DMS53 (cell line): ENCODE measurements at regions not wholly inside any gene's neighbourhood (a gene's known extent, or its start where the extent isn't known, plus 50 kb on each side); places are given as distances from the start of the nearest gene placed in this dataset.

Experiments
- DNase-seq: peaks from one replicate; lab custom pipeline; 2025; lab: John Stamatoyannopoulos, UW

DNA sequence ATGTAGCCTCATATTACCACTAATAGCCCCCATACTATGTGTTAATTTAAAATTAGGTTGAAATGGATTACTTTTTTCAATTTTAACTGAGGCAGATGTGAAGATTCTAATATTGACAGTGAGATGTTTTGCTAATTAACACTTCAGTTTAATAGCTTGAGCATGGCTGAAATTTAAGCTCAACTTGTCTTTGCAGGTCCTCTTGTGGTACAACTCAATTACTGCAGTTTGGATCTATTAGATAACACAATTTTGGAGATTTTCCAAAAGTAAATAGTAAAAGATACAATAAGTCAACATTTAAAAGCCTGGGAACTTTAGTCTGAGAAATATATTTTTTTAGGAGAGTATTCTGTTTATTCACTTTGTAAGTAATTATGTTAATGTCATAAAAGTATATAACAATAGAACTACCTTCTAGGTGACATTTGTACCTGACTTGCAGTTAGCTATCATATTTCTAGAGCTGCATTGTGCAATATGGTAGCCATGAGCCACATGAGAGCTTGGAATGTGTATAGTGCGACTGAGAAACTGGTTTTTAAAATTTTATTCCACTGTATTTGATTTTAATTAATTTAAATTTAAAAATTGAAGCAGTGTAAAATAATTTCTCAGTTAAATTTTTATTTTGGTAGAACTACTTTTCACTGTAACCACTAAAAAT is 73.1 kb upstream of the FMR1 start:
- peak; percentile 37 for DNase-seq

DNA sequence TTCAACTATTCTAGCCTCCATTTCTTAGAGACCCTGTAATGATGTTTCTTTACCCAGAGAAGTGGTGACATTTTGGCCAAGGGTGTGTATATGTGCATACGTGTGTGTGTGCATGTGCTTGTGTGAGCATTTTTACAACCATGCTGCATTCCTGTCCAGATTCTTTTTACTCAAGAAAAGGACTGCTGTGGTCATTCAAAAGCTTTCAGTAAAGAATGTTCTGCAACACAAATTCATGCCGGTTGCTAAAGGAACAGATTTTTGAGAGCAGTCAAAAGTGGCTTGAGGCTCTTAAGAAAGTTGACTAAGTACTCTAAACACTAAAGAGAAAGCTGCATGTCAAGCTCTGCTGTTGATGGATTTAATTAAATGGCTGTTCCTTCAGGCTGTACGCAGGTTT is 65.0 kb upstream of the FMR1 start:
- DNase-seq: no peak

DNA sequence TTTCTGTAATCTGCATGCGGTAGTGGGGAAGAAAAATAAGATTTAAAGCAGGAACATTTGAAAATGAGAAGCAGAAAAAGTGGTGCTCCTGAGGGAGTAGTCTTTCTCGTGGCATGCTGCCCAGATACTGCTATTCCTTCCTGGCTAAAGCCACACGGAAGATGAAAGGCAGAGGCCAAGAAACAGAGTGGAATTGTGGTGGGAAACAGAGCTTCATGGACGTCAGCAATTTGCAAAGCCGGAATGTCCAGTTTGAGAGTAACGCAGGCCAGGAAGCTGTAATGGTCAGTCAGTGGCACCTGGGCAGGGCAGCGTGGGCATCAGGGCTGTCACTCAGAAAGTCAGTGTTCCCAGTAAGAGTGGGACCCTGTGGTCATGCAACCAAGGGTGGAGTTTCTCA is 63.7 kb upstream of the FMR1 start:
- peak; percentile 60 for DNase-seq

DNA sequence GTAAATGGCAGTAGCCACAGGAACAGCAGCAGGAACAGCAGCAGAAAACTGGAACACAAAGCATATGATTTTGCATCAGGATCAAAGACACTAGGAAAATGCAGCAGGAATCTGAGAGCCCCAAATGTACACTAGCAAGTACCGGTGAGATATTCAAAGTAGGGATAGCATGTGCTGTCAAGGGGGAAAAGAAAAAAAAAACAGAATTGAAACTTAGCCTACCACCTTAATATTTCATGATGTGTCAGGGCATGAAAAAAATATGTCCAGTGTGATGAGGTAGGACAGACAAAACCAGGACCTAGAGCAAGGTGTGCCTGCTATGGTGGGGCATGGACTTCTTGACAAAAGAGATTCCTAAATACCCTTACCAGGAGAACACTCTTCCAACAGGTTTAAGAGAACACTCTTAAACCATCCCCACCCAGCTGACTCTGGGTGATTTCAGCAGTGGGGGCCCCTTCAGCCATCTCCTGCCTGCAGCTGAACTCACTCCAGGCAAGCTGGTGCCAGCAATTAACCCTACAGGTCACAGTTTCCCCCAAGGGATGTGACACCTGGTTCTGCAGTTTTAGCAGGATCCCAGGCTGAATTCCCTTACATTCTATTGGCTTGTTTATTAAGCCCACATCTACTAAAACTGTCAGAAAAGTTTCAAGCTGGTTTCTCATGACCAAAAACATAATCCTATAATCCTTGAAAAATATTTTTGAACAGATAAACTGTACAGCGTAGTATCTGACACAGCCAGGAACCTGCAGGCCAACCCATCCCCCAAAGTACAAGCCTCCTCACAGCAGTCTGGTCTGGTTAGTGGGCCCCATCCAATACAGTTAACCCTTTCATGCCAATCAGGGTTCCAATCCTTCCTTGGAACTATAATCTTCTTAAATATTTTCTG is 62.9 kb upstream of the FMR1 start:
- DNase-seq: peak; percentile 22

DNA sequence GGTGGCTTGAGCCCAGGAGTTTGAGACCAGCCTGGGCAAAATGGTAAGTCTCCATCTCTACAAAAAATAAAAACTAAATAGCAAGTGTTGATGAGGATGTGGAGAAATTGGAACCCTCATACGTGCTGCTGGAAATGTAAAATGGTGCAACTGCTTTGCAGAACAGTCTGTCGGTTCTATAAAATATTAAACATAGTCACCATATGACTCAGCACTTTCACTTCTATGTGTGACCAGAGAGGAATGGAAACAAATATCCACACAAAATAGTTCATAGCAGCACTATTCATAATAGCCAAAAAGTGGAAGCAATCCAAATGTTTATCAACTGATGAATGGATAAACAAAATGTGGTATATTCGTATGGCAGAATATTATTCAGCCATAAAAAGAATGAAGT is 60.8 kb upstream of the FMR1 start:
- no peak for DNase-seq

DNA sequence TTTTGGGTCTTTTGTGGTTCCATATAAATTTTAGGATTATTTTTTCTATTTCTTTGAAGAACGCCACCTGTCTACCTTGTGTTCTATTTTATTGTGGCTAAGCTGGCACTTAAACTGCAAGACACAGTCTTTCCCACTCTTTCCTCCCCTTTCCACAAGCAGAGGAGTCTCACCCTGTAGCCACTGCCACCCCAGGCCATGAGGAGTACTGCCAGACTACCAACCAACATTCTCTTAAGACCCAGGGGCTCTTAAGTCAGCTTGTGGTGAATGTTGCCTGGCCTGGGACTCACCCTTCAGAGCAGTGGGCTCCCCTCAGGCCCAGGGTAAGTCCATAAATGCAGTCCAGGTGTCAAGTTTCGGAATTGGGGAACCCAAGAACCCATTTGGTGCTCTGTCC is 58.0 kb upstream of the FMR1 start:
- DNase-seq: peak; percentile 5

DNA sequence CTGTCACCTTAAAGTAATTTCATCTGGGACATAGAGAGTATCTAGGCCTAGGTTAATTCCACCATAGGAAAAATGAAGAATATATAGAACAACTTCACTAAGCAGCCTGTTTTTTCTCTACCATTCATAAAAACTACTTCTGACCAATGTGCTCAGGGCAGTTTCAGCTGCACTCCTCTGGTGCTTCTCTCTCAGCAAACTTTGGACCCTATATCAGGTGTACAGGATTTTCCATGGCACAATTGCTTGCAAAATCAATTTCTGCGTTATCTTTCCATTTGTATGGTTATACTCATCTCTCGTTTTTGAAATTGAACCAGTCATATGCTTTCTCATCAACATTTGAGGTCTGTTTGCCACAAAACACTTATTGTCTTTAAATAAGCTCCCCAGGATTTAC is 52.1 kb upstream of the FMR1 start:
- DNase-seq: no peak
